Activated naive CD4-positive, alpha-beta T cell treated with anti-CD3 and anti-CD28 coated beads, Interleukin-2, amount 50 U/mL, for 24 hours (primary cell): ENCODE measurements at regions not wholly inside any gene's neighbourhood (a gene's known extent, or its start where the extent isn't known, plus 50 kb on each side); places are given as distances from the start of the nearest gene placed in this dataset.

Source experiments
- H3K27ac Mint-ChIP-seq: one replicate; pipeline ENCODE4 v1.8.0; 2021; ENCODE audit warnings: mild to moderate bottlenecking, mixed read lengths
- H3K27me3 Mint-ChIP-seq: one replicate; pipeline ENCODE4 v1.8.0; 2021; ENCODE audit warnings: mixed read lengths
- H3K36me3 Mint-ChIP-seq: one replicate; pipeline ENCODE4 v1.8.0; 2021; ENCODE audit warnings: mixed read lengths
- H3K4me1 Mint-ChIP-seq: one replicate; pipeline ENCODE4 v1.8.0; 2021; ENCODE audit warnings: mixed read lengths
- H3K4me3 Mint-ChIP-seq: one replicate; pipeline ENCODE4 v1.8.0; 2021; ENCODE audit warnings: mild to moderate bottlenecking, mixed read lengths
- H3K9me3 Mint-ChIP-seq: one replicate; pipeline ENCODE4 v1.8.0; 2021; ENCODE audit warnings: mixed read lengths

GRCh38 chr17:71709946-71710345 is 410.9 kb upstream of the SOX9 start:
- no peaks in the 10 kb centered on the region for H3K4me1 Mint-ChIP-seq
- H3K27me3 Mint-ChIP-seq: peaks cover 3% of the 10 kb centered on the region
- H3K27ac Mint-ChIP-seq: no peak overlapping the region
- H3K9me3 Mint-ChIP-seq: no peaks in the 10 kb centered on the region
- H3K4me3 Mint-ChIP-seq: no peak overlapping the region
- H3K36me3 Mint-ChIP-seq: no peaks in the 10 kb centered on the region

GRCh38 chr17:71710816-71711215 is 410.0 kb upstream of the SOX9 start:
- no peak overlapping the region for H3K27ac Mint-ChIP-seq
- no peaks in the 10 kb centered on the region for H3K4me1 Mint-ChIP-seq
- H3K4me3 Mint-ChIP-seq: no peak overlapping the region
- peaks cover 7% of the 10 kb centered on the region for H3K9me3 Mint-ChIP-seq
- H3K36me3 Mint-ChIP-seq: no peaks in the 10 kb centered on the region
- H3K27me3 Mint-ChIP-seq: peaks cover 4% of the 10 kb centered on the region

GRCh38 chr17:71713846-71714245 is 407.0 kb upstream of the SOX9 start:
- Mint-ChIP-seq H3K36me3 (no peaks in the 10 kb centered on the region), H3K27me3 (peaks cover 4% of the 10 kb centered on the region), H3K4me3 (no peak overlapping the region), H3K27ac (no peak overlapping the region), H3K4me1 (no peaks in the 10 kb centered on the region), H3K9me3 (peaks cover 20% of the 10 kb centered on the region)

GRCh38 chr17:71724339-71724738 is 396.5 kb upstream of the SOX9 start:
- H3K9me3 Mint-ChIP-seq: no peaks in the 10 kb centered on the region
- H3K36me3 Mint-ChIP-seq: no peaks in the 10 kb centered on the region
- H3K27me3 Mint-ChIP-seq: no peaks in the 10 kb centered on the region
- H3K27ac Mint-ChIP-seq: no peak overlapping the region
- no peak overlapping the region for H3K4me3 Mint-ChIP-seq
- no peaks in the 10 kb centered on the region for H3K4me1 Mint-ChIP-seq

- Mint-ChIP-seq H3K36me3 (no peaks in the 10 kb centered on the region), H3K27me3 (no peaks in the 10 kb centered on the region), H3K27ac (no peak overlapping the region), H3K4me3 (no peak overlapping the region), H3K4me1 (no peaks in the 10 kb centered on the region), H3K9me3 (no peaks in the 10 kb centered on the region)
Measured at GRCh38 chr17:71725811-71726210, 395.0 kb upstream of the SOX9 start.

- Mint-ChIP-seq H3K27ac (no peak overlapping the region), H3K4me1 (no peaks in the 10 kb centered on the region), H3K27me3 (no peaks in the 10 kb centered on the region), H3K36me3 (no peaks in the 10 kb centered on the region), H3K4me3 (no peak overlapping the region), H3K9me3 (no peaks in the 10 kb centered on the region)
Measured at GRCh38 chr17:71726341-71726740, 394.5 kb upstream of the SOX9 start.

GRCh38 chr17:71727292-71727691 is 393.5 kb upstream of the SOX9 start:
- no peaks in the 10 kb centered on the region for H3K9me3 Mint-ChIP-seq

GRCh38 chr17:71727723-71728122 is 393.1 kb upstream of the SOX9 start:
- no peak overlapping the region for H3K4me3 Mint-ChIP-seq
- H3K9me3 Mint-ChIP-seq: no peaks in the 10 kb centered on the region
- no peaks in the 10 kb centered on the region for H3K4me1 Mint-ChIP-seq
- no peak overlapping the region for H3K27ac Mint-ChIP-seq
- H3K36me3 Mint-ChIP-seq: no peaks in the 10 kb centered on the region
- H3K27me3 Mint-ChIP-seq: no peaks in the 10 kb centered on the region

More at GRCh38 chr17:71727292-71727691, 393.5 kb upstream of the SOX9 start:
- H3K27me3 Mint-ChIP-seq: no peaks in the 10 kb centered on the region
- H3K27ac Mint-ChIP-seq: no peak overlapping the region
- no peaks in the 10 kb centered on the region for H3K4me1 Mint-ChIP-seq
- H3K36me3 Mint-ChIP-seq: no peaks in the 10 kb centered on the region
- H3K4me3 Mint-ChIP-seq: no peak overlapping the region

- no peaks in the 10 kb centered on the region for H3K27me3 Mint-ChIP-seq
- H3K9me3 Mint-ChIP-seq: no peaks in the 10 kb centered on the region
- H3K4me3 Mint-ChIP-seq: no peak overlapping the region
- no peak overlapping the region for H3K27ac Mint-ChIP-seq
- no peaks in the 10 kb centered on the region for H3K4me1 Mint-ChIP-seq
- no peaks in the 10 kb centered on the region for H3K36me3 Mint-ChIP-seq
Measured at GRCh38 chr17:71730871-71731270, 389.9 kb upstream of the SOX9 start.

GRCh38 chr17:71735893-71736292 is 384.9 kb upstream of the SOX9 start:
- Mint-ChIP-seq H3K36me3 (no peaks in the 10 kb centered on the region), H3K27me3 (no peaks in the 10 kb centered on the region), H3K4me1 (no peaks in the 10 kb centered on the region), H3K4me3 (no peak overlapping the region), H3K27ac (no peak overlapping the region), H3K9me3 (no peaks in the 10 kb centered on the region)

GRCh38 chr17:71740866-71741265 is 380.0 kb upstream of the SOX9 start:
- no peaks in the 10 kb centered on the region for H3K36me3 Mint-ChIP-seq
- H3K27ac Mint-ChIP-seq: no peak overlapping the region
- no peaks in the 10 kb centered on the region for H3K9me3 Mint-ChIP-seq
- no peak overlapping the region for H3K4me3 Mint-ChIP-seq
- H3K27me3 Mint-ChIP-seq: no peaks in the 10 kb centered on the region
- H3K4me1 Mint-ChIP-seq: no peaks in the 10 kb centered on the region

- H3K36me3 Mint-ChIP-seq: no peaks in the 10 kb centered on the region
- no peaks in the 10 kb centered on the region for H3K27me3 Mint-ChIP-seq
- H3K4me1 Mint-ChIP-seq: no peaks in the 10 kb centered on the region
- no peak overlapping the region for H3K27ac Mint-ChIP-seq
- no peaks in the 10 kb centered on the region for H3K9me3 Mint-ChIP-seq
- H3K4me3 Mint-ChIP-seq: no peak overlapping the region
Measured at GRCh38 chr17:71741836-71742235, 379.0 kb upstream of the SOX9 start.

- Mint-ChIP-seq H3K9me3 (no peaks in the 10 kb centered on the region), H3K36me3 (no peaks in the 10 kb centered on the region), H3K4me3 (no peak overlapping the region), H3K27me3 (no peaks in the 10 kb centered on the region), H3K27ac (no peak overlapping the region), H3K4me1 (no peaks in the 10 kb centered on the region)
Measured at GRCh38 chr17:71748872-71749271, 371.9 kb upstream of the SOX9 start.

- no peak overlapping the region for H3K4me3 Mint-ChIP-seq
- no peak overlapping the region for H3K27ac Mint-ChIP-seq
- no peaks in the 10 kb centered on the region for H3K9me3 Mint-ChIP-seq
- H3K27me3 Mint-ChIP-seq: no peaks in the 10 kb centered on the region
- no peaks in the 10 kb centered on the region for H3K4me1 Mint-ChIP-seq
- H3K36me3 Mint-ChIP-seq: no peaks in the 10 kb centered on the region
Measured at GRCh38 chr17:71753070-71753469, 367.8 kb upstream of the SOX9 start.

- no peaks in the 10 kb centered on the region for H3K36me3 Mint-ChIP-seq
- H3K27me3 Mint-ChIP-seq: no peaks in the 10 kb centered on the region
- no peak overlapping the region for H3K4me3 Mint-ChIP-seq
- no peak overlapping the region for H3K27ac Mint-ChIP-seq
- no peaks in the 10 kb centered on the region for H3K4me1 Mint-ChIP-seq
- no peaks in the 10 kb centered on the region for H3K9me3 Mint-ChIP-seq
Measured at GRCh38 chr17:71757156-71757555, 363.7 kb upstream of the SOX9 start.

GRCh38 chr17:71757956-71758355 is 362.9 kb upstream of the SOX9 start:
- Mint-ChIP-seq H3K4me1 (no peaks in the 10 kb centered on the region), H3K27ac (no peak overlapping the region), H3K27me3 (no peaks in the 10 kb centered on the region), H3K4me3 (no peak overlapping the region), H3K9me3 (no peaks in the 10 kb centered on the region), H3K36me3 (no peaks in the 10 kb centered on the region)

GRCh38 chr17:71759422-71760060 is 361.3 kb upstream of the SOX9 start:
- Mint-ChIP-seq H3K4me1 (no peaks in the 10 kb centered on the region), H3K27me3 (no peaks in the 10 kb centered on the region), H3K27ac (no peak overlapping the region), H3K4me3 (no peak overlapping the region), H3K36me3 (no peaks in the 10 kb centered on the region), H3K9me3 (peaks cover 2% of the 10 kb centered on the region)
